HUES64 (cell line): ENCODE measurements at regions not wholly inside any gene's neighbourhood (a gene's known extent, or its start where the extent isn't known, plus 50 kb on each side); places are given as distances from the start of the nearest gene placed in this dataset.
"Not testable (repeated sequence)": the region's sequence is repeated elsewhere in the genome, so short reads cannot be mapped to it uniquely, and the experiment has no call there.

Experiments used
- H3K27ac ChIP-seq: 2 replicates; pipeline ENCODE4 v1.7.0; 2013; ENCODE audit warnings: low read depth, low read length, inconsistent platforms
- H3K27me3 ChIP-seq: 2 replicates; pipeline ENCODE4 v1.6.1; 2013; ENCODE audit warnings: mild to moderate bottlenecking, low read length; ENCODE audit not compliant: insufficient read depth
- H3K36me3 ChIP-seq: 2 replicates; pipeline ENCODE4 v1.6.1; 2013; ENCODE audit warnings: mild to moderate bottlenecking, low read length; ENCODE audit not compliant: insufficient read depth
- H3K4me1 ChIP-seq: 2 replicates; pipeline ENCODE4 v1.6.1; 2013; ENCODE audit warnings: mild to moderate bottlenecking, low read length, moderate library complexity; ENCODE audit not compliant: insufficient read depth
- H3K4me3 ChIP-seq: 2 replicates; pipeline ENCODE4 v1.5.1; 2013; ENCODE audit warnings: mild to moderate bottlenecking, low read length, moderate library complexity
- H3K9ac ChIP-seq: 2 replicates; pipeline ENCODE4 v1.6.1; 2013; ENCODE audit warnings: mild to moderate bottlenecking, low read depth, low read length
- H3K9me3 ChIP-seq: 2 replicates; pipeline ENCODE4 v1.6.1; 2013; ENCODE audit warnings: low read depth, low read length; ENCODE audit not compliant: insufficient read depth
- WGBS: fragments of 150-250, 120-280 bp; methylation state at CpG from one replicate; pipeline ENCODE4 v1.1.7; 2013; ENCODE audit warnings: missing lambda C conversion rate; 5-methylcytosine and 5-hydroxymethylcytosine counted together

DNA sequence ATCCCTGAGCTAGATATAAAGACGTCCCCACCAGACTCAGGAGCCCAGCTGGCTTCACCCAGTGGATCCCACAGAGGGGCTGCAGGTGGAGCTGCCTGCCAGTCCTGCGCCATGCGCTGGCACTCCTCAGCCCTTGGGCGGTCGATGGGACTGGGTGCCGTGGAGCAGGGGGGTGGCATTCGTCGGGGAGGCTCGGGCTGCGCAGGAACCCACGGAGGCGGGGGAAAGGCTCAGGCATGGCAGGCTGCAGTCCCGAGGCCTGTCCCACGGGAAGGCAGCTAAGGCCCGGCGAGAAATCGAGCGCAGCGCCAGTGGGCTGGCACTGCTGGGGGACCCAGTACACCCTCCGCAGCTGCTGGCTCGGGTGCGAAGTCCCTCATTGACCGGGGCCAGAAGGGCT, 555.1 kb upstream of the CDH10 start:
- H3K9ac ChIP-seq, H3K36me3 ChIP-seq, H3K27ac ChIP-seq, H3K4me1 ChIP-seq, H3K9me3 ChIP-seq, H3K27me3 ChIP-seq, H3K4me3 ChIP-seq: not testable (repeated sequence)
- WGBS, result 98% methylated on average over 23 of the region's 23 CpGs

DNA sequence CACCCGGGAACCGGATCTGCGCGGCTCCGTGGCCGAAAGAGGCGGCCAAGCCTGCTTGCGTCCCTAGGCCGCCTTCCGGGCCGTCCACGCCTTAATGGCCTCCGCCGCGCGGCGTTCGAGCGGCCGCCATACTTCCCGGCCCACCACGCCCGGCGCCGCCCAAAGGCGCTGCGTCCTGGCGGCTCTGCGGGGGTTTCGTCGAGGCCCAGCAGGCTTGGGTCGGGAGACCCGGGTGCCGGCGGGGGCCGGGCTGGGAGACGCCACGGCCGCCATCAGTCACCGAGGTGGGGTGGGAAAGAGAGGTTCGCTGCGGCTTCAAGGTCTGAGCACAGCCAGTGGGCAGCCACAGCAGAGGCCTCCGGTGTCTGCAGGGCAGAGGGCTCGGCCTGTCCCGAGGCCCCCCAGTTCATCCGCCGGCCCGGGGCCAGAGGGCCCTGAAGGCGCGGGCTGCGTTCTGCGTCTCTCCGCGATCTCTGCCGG, 545.8 kb upstream of the CDH10 start:
- H3K27ac ChIP-seq, result no peak overlapping the region
- no peak overlapping the region for H3K4me3 ChIP-seq
- no peaks in the 10 kb centered on the region for H3K4me1 ChIP-seq
- no peaks in the 10 kb centered on the region for H3K27me3 ChIP-seq
- H3K9me3 ChIP-seq, result no peaks in the 10 kb centered on the region
- no peak overlapping the region for H3K9ac ChIP-seq
- 96% methylated on average over 55 of the region's 55 CpGs for WGBS
- H3K36me3 ChIP-seq, result no peaks in the 10 kb centered on the region

DNA sequence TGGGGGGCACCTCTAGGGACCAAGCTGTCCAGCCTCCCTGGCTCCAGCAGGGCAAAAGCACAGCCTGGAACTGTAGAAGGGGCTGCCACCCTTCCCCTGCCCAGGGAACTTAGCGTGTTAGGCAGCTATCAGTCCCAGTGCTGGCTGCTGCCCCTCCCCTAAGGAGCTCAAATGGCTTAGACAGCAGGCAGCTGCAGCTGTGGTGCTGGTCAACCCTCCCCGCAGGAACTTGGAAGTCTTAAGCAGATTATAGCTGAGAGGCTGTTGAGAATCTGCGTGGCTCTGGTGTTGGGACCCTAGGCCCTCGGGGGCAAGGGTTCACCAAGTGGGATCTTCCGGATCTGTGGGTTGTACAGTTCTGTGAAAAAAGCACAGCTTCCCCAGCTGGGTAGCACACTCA, 536.5 kb upstream of the CDH10 start:
- H3K9ac ChIP-seq, result no peak overlapping the region
- 87% methylated on average over 5 of the region's 5 CpGs for WGBS
- H3K27me3 ChIP-seq, result no peaks in the 10 kb centered on the region

DNA sequence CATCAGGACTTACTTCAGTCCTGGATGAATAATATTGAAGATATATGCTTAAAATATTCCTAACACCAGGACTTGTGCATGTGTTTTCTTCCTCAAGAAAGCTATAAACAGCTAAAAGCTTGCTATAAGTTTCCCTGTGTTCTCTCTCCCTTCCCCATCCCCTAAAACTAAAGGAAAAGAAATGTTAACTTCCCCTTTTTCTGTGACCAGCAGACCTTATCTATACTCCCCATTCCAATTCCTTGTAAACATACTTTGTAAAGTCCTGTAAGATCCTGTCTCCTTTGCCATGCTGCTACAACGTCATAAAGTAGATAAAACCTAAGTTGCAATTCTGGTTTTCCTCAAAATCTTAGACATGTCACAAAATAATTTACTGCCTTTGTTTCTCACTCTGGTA, 517.8 kb upstream of the CDH10 start:
- not testable (repeated sequence) for H3K27ac ChIP-seq, H3K36me3 ChIP-seq, H3K9me3 ChIP-seq, H3K9ac ChIP-seq, H3K4me1 ChIP-seq, H3K4me3 ChIP-seq, H3K27me3 ChIP-seq
- WGBS, result 0% methylated on average over 1 of the region's 1 CpG

More for the DNA sequence above, 536.5 kb upstream of the CDH10 start:
- Histone ChIP-seq H3K4me3 (no peak overlapping the region), H3K4me1 (no peaks in the 10 kb centered on the region), H3K27ac (no peak overlapping the region), H3K36me3 (no peaks in the 10 kb centered on the region), H3K9me3 (no peaks in the 10 kb centered on the region)

DNA sequence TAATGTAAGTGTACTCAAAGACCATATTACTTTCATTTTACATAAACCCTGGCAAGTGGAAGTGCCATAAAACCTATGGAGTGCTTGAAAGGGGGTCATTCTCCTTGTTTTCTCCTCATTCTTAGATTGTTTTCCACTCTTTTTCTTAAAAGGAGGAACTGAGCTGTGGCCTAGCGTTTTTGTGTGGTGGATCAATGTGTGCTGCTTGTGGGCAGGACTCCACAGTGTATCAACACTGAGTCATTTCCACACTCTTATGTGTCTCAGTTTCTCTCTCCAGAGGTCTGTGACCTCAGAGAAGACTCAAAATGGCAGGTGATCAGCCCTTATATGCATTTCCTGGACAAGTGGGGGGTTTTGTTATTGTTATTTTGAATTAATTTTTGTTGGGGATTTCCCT, 516.1 kb upstream of the CDH10 start:
- no peak overlapping the region for H3K9ac ChIP-seq
- WGBS, result no CpG with 5 or more reads among the region's 1 CpG
- H3K4me1 ChIP-seq, result no peaks in the 10 kb centered on the region
- no peak overlapping the region for H3K4me3 ChIP-seq
- peaks cover 9% of the 10 kb centered on the region for H3K9me3 ChIP-seq
- H3K27ac ChIP-seq, result no peak overlapping the region
- H3K36me3 ChIP-seq, result no peaks in the 10 kb centered on the region
- H3K27me3 ChIP-seq, result no peaks in the 10 kb centered on the region

DNA sequence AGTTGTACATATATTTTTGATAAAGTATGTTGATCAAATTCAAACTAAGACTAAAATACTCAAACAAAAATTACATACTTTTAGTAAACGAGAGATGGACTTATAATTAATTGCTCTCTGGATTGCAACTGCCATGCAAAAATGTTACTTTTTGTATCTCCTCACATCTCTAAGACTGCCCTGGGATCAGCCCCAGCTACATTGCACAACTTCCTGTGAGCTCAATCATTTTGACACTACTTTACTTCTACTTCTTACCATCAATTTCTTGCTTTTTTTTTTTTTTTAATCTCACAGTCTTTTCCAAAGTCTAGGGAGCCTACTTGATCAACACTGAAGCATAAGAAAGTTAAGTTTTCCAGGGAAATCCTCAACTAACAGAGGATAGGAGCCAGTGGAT, 506.0 kb upstream of the CDH10 start:
- H3K9me3 ChIP-seq, result 0 out of 2 replicates have a peak, but pooled peaks cover 4% of the 10 kb centered on the region
- WGBS, result 100% methylated on average over 1 of the region's 1 CpG

DNA sequence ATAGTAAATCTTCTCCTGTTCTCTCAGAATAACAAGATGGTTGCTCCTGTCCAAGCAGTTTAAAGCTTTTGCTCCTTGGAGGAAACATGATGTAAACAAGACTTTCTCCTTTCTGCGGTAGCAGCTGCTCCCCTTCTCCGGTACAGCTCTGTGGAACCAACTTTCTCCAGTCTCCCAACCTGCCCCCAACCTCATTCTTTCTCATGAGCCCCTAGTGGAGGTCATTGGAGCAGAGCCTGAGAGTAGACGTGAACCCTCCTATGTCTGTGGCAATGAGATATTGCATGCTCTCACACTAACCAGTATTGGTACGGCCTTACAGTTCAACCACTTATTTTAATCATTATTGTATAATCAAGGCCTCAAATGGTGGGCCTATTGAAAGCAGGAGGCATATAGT, 483.8 kb upstream of the CDH10 start:
- Histone ChIP-seq H3K9me3 (peaks cover under 1% of the 10 kb centered on the region), H3K4me1 (no peaks in the 10 kb centered on the region), H3K27ac (no peak overlapping the region), H3K4me3 (no peak overlapping the region), H3K36me3 (no peaks in the 10 kb centered on the region), H3K27me3 (no peaks in the 10 kb centered on the region), H3K9ac (no peak overlapping the region)
- WGBS, result 95% methylated on average over 3 of the region's 4 CpGs

More for the DNA sequence above, 506.0 kb upstream of the CDH10 start:
- no peak overlapping the region for H3K4me3 ChIP-seq
- no peaks in the 10 kb centered on the region for H3K27me3 ChIP-seq
- H3K27ac ChIP-seq, result no peak overlapping the region
- H3K9ac ChIP-seq, result no peak overlapping the region
- no peaks in the 10 kb centered on the region for H3K36me3 ChIP-seq
- no peaks in the 10 kb centered on the region for H3K4me1 ChIP-seq

DNA sequence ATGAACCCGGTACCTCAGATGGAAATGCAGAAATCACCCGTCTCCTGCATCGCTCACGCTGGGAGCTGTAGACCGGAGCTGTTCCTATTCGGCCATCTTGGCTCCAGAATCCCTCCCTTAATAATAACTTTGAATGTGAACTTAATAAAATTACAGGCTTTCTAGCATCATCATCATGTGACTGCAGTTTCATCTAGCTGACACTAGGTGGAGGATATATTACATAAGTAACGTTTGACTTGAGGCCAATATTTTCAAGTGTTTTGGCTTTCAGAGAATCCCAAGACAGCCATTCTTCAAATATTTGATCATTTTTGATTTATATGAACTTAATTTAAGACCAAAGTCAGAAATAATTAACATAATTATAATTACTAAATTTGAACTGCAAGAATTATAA, 474.9 kb upstream of the CDH10 start:
- Histone ChIP-seq H3K27me3 (no peaks in the 10 kb centered on the region), H3K9me3 (peaks cover 4% of the 10 kb centered on the region; the same call in 1 of the 2 replicates), H3K27ac (no peak overlapping the region), H3K4me1 (no peaks in the 10 kb centered on the region), H3K4me3 (no peak overlapping the region), H3K9ac (no peak overlapping the region), H3K36me3 (no peaks in the 10 kb centered on the region)
- WGBS, result 93% methylated on average over 7 of the region's 7 CpGs

DNA sequence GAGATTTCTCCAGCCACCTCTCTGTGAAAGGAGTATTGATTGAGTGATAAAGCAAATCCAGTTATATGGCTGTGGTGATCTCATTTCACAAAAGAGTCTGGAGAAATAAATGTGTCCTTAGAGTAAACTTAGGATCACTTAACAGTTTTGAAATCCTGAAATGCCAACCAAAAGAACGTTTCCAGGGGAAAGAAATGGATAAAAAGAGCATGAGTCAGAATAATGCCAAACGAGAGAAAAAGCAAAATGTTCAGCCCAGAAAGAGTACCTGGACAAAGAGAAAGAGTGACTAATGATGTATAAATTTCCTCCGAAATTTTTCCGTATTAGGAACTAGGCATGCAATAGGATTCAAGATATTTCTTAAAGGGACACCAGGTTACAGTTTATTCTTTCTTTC, 463.1 kb upstream of the CDH10 start:
- H3K9ac ChIP-seq, result no peak overlapping the region
- H3K9me3 ChIP-seq, result no peaks in the 10 kb centered on the region
- H3K36me3 ChIP-seq, result no peaks in the 10 kb centered on the region
- H3K4me1 ChIP-seq, result peaks cover 13% of the 10 kb centered on the region
- H3K27me3 ChIP-seq, result no peaks in the 10 kb centered on the region
- 86% methylated on average over 4 of the region's 4 CpGs for WGBS
- no peak overlapping the region for H3K27ac ChIP-seq
- H3K4me3 ChIP-seq, result no peak overlapping the region

DNA sequence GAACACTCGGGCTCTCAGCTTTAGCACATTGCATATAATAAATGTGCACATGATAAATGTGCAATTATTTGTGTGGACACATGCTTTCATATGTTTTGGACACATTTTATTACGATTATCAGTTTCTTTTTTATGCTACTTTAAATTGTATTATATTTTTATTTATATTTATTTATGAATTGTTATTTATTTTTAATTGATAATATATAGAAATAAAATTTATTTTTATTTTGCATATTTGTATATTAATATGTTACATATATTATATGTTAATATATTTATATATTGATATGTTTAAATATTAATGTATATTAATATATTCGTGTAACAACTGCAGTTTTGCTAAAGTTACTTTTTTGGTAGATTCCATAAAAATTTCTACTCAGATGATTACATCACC, 454.8 kb upstream of the CDH10 start:
- no CpG with 5 or more reads among the region's 3 CpGs for WGBS
- H3K4me1 ChIP-seq, result no peaks in the 10 kb centered on the region
- H3K4me3 ChIP-seq, result no peak overlapping the region
- H3K9ac ChIP-seq, result no peak overlapping the region
- H3K9me3 ChIP-seq, result no peaks in the 10 kb centered on the region
- no peaks in the 10 kb centered on the region for H3K36me3 ChIP-seq
- H3K27me3 ChIP-seq, result no peaks in the 10 kb centered on the region
- no peak overlapping the region for H3K27ac ChIP-seq

DNA sequence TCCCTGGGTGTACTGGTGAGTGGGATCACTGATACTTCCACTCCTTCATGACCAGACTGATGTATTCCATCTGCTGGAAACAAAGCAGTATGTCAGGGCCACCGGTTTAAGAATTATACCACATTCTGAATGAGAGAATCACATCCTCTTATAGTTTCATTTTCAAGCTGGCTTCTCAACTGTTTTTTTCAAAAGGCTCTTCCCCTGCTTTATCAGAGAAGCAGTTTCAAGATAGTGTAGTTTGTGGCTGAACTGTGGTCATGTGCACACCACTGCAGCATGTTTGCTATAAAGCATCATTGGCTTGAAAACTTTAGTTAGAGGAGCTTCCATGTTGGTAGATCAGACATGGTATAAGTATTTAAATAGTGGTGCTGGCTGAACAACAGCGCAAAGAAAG, 450.5 kb upstream of the CDH10 start:
- 91% methylated on average over 2 of the region's 2 CpGs for WGBS
- Histone ChIP-seq H3K27me3 (no peaks in the 10 kb centered on the region), H3K9me3 (no peaks in the 10 kb centered on the region), H3K9ac (no peak overlapping the region), H3K36me3 (no peaks in the 10 kb centered on the region), H3K4me1 (no peaks in the 10 kb centered on the region), H3K27ac (no peak overlapping the region), H3K4me3 (no peak overlapping the region)

DNA sequence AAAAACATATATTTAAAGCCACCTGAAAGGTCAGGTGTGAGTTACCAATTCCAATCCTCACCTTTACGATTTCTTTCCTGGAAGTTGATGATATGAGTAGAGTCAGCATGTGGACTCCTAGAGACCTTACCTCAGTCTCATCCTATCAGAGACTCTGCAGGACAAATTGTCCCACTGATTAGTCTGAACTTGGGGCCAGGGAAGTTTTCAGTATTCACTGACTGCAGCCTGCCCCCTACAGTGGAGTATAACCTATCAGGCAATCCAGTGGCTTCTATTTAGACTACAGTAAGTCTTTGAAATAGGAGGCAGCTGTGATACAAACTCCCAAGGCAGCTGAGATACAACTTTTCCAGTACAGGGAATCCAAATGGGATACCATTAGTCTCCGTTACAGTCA, 449.4 kb upstream of the CDH10 start:
- no peaks in the 10 kb centered on the region for H3K27me3 ChIP-seq
- no peaks in the 10 kb centered on the region for H3K36me3 ChIP-seq
- H3K9me3 ChIP-seq, result no peaks in the 10 kb centered on the region
- H3K9ac ChIP-seq, result no peak overlapping the region
- WGBS, result 97% methylated on average over 1 of the region's 2 CpGs
- no peak overlapping the region for H3K27ac ChIP-seq
- no peaks in the 10 kb centered on the region for H3K4me1 ChIP-seq
- H3K4me3 ChIP-seq, result no peak overlapping the region
